PC-9 (cell line): ENCODE measurements at regions not wholly inside any gene's neighbourhood (a gene's known extent, or its start where the extent isn't known, plus 50 kb on each side); places are given as distances from the start of the nearest gene placed in this dataset.

Source experiments
- BruUV-seq: library from RNA; stranded (reverse); fragments of 400-500 nt; replicated peaks from 2 replicates; lab custom pipeline; 2021; lab: Mats Ljungman, UMichigan
- CTCF ChIA-PET: fragments of 300-600 bp; sonication (Branson Sonifier 250); formaldehyde crosslinking; loops from one replicate; lab custom pipeline; 2022; ENCODE audit warnings: antibody characterized with exemption; lab: Charles Lee
- POLR2A ChIA-PET: fragments of 300-600 bp; sonication (Branson Sonifier 250); formaldehyde crosslinking; loops from one replicate; lab custom pipeline; 2022; ENCODE audit warnings: antibody characterized with exemption; ENCODE audit not compliant: unreplicated experiment; lab: Charles Lee
- DNase-seq, 2 experiments: peaks; one replicate each; pipeline versions ENCODE4 v3.0.0 to v3.0.0-alpha.2; 2015 to 2022; ENCODE audit warnings: mixed read lengths in 1 of 2
- H2AFZ ChIP-seq: fragments of 200-600 bp; sonication (generic); 2 replicates; pipeline ENCODE4 v1.8.1; 2017; ENCODE audit warnings: antibody characterized with exemption
- H3F3A ChIP-seq: fragments of 200-600 bp; sonication (generic); 2 replicates; pipeline ENCODE4 v1.8.1; 2017; ENCODE audit warnings: antibody characterized with exemption, mild to moderate bottlenecking, low read depth; ENCODE audit not compliant: insufficient read depth
- H3K27ac ChIP-seq: fragments of 200-600 bp; sonication (generic); 2 replicates; pipeline ENCODE4 v1.6.1; 2016; ENCODE audit warnings: mixed run types
- H3K27me3 ChIP-seq: fragments of 200-600 bp; sonication (generic); 2 replicates; pipeline ENCODE4 v1.6.1; 2016; ENCODE audit warnings: low read depth, mixed run types; ENCODE audit not compliant: insufficient read depth
- H3K36me3 ChIP-seq: fragments of 200-600 bp; sonication (generic); 2 replicates; pipeline ENCODE4 v1.6.1; 2016; ENCODE audit warnings: low read depth, mixed run types
- H3K4me1 ChIP-seq: fragments of 200-600 bp; sonication (generic); replicated peaks from 2 replicates; pipeline ENCODE4 v1.6.1; 2016; ENCODE audit warnings: mixed run types; ENCODE audit not compliant: insufficient read depth
- H3K4me2 ChIP-seq: fragments of 200-600 bp; sonication (generic); 2 replicates; pipeline ENCODE4 v1.6.1; 2017; ENCODE audit warnings: mixed run types
- H3K4me3 ChIP-seq: fragments of 200-600 bp; sonication (generic); 2 replicates; pipeline ENCODE4 v1.6.1; 2016; ENCODE audit warnings: mixed run types
- H3K79me2 ChIP-seq: fragments of 200-600 bp; sonication (generic); 2 replicates; pipeline ENCODE4 v1.6.1; 2017; ENCODE audit warnings: low read depth, mixed run types
- H3K9me2 ChIP-seq: fragments of 200-600 bp; sonication (generic); 2 replicates; pipeline ENCODE4 v1.8.1; 2017; ENCODE audit warnings: mild to moderate bottlenecking; ENCODE audit not compliant: insufficient read depth
- H3K9me3 ChIP-seq: fragments of 200-600 bp; sonication (generic); 2 replicates; pipeline ENCODE4 v1.8.1; 2016; ENCODE audit warnings: low read depth; ENCODE audit not compliant: insufficient read depth
- H4K20me1 ChIP-seq: fragments of 200-600 bp; sonication (generic); 2 replicates; pipeline ENCODE4 v1.8.1; 2017; ENCODE audit not compliant: insufficient read depth
- EZH2 ChIP-seq: fragments of 200-600 bp; sonication (generic); IDR thresholded peaks from 2 replicates; pipeline ENCODE4 v1.8.0; 2017; ENCODE audit warnings: antibody characterized with exemption, low read depth
- intact Hi-C: fragments of 100-400 bp; cut with micrococcal nuclease; formaldehyde crosslinking; loops from one replicate; pipeline ENCODE4 v1.10.0; 2022; ENCODE audit not compliant: unreplicated experiment
- TF ChIP-seq, protein P1 (sequence below): fragments of 200-600 bp; sonication (generic); conservative IDR thresholded peaks from 2 replicates; pipeline ENCODE4 v1.6.1; 2017; ENCODE audit warnings: mixed run types, antibody characterized with exemption, mild to moderate bottlenecking, moderate library complexity

- no TSS peak for BruUV-seq
- no peak for TF ChIP-seq EZH2
- TF ChIP-seq, protein P1, sequence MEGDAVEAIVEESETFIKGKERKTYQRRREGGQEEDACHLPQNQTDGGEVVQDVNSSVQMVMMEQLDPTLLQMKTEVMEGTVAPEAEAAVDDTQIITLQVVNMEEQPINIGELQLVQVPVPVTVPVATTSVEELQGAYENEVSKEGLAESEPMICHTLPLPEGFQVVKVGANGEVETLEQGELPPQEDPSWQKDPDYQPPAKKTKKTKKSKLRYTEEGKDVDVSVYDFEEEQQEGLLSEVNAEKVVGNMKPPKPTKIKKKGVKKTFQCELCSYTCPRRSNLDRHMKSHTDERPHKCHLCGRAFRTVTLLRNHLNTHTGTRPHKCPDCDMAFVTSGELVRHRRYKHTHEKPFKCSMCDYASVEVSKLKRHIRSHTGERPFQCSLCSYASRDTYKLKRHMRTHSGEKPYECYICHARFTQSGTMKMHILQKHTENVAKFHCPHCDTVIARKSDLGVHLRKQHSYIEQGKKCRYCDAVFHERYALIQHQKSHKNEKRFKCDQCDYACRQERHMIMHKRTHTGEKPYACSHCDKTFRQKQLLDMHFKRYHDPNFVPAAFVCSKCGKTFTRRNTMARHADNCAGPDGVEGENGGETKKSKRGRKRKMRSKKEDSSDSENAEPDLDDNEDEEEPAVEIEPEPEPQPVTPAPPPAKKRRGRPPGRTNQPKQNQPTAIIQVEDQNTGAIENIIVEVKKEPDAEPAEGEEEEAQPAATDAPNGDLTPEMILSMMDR, result no peak
- H3K36me3 ChIP-seq, result no peaks in the 10 kb centered on the region
- H3K4me2 ChIP-seq, result no peak overlapping the region
- no peak overlapping the region for H3K27ac ChIP-seq
- H4K20me1 ChIP-seq, result no peaks in the 10 kb centered on the region
- intact Hi-C loops, result no loop called here
- H2AFZ ChIP-seq, result no peak overlapping the region
- ChIA-PET CTCF (no interaction called here), POLR2A (no interaction called here)
- DNase-seq, result no peak
- H3K4me1 ChIP-seq, result no peaks in the 10 kb centered on the region
- H3K4me3 ChIP-seq, result no peak overlapping the region
- H3K9me3 ChIP-seq, result peaks cover 17% of the 10 kb centered on the region; the same call in 1 of the 2 replicates
- no peaks in the 10 kb centered on the region for H3K9me2 ChIP-seq
- peaks cover 4% of the 10 kb centered on the region for H3K27me3 ChIP-seq
- no peaks in the 10 kb centered on the region for H3F3A ChIP-seq
- no peaks in the 10 kb centered on the region for H3K79me2 ChIP-seq
These were observed 78.2 kb upstream of the SLC24A4 start for GRCh38 chr14:92244805-92245204.

- no peak overlapping the region for H2AFZ ChIP-seq
- no TSS peak for BruUV-seq
- no peaks in the 10 kb centered on the region for H3F3A ChIP-seq
- H3K4me2 ChIP-seq, result no peak overlapping the region
- H4K20me1 ChIP-seq, result no peaks in the 10 kb centered on the region
- DNase-seq, result no peak
- no peaks in the 10 kb centered on the region for H3K9me2 ChIP-seq
- no peak overlapping the region for H3K4me3 ChIP-seq
- no peaks in the 10 kb centered on the region for H3K4me1 ChIP-seq
- no peaks in the 10 kb centered on the region for H3K79me2 ChIP-seq
- POLR2A ChIA-PET, result no interaction called here
- intact Hi-C loops, result no loop called here
- CTCF ChIA-PET, result no interaction called here
- H3K27me3 ChIP-seq, result peaks cover 16% of the 10 kb centered on the region
- no peak overlapping the region for H3K27ac ChIP-seq
- no peaks in the 10 kb centered on the region for H3K36me3 ChIP-seq
- H3K9me3 ChIP-seq, result peaks cover 17% of the 10 kb centered on the region; the same call in 1 of the 2 replicates
- TF ChIP-seq, protein P1, result no peak
- TF ChIP-seq EZH2, result no peak
These were observed 75.6 kb upstream of the SLC24A4 start for GRCh38 chr14:92247341-92247740.

DNA sequence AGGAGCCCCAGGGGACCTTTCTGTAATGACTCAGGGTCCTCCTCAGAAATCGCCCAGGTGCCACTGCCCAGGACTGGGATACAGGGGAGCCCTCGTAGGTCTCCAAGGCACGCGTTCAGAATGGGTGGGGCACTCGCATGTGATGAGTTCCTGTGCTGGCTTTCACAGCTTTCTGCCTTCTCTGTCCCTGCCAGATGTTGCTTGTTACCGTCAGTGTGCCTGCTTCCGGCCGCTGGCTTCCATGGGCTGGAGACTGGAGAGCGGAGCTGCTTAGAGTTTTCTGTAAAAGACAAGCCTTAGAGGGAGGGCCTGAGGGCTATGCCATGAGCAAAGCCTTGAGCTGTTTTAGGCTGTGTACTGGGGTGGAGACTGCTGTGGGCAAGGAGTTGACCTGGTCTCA is 75.0 kb upstream of the SLC24A4 start:
- Histone ChIP-seq H3K4me3 (no peak overlapping the region), H3K79me2 (no peaks in the 10 kb centered on the region), H4K20me1 (no peaks in the 10 kb centered on the region), H3K4me2 (no peak overlapping the region), H3K9me3 (peaks cover 17% of the 10 kb centered on the region; the same call in 1 of the 2 replicates), H3K9me2 (no peaks in the 10 kb centered on the region), H3K27me3 (peaks cover 16% of the 10 kb centered on the region), H3K4me1 (no peaks in the 10 kb centered on the region), H3K36me3 (no peaks in the 10 kb centered on the region), H2AFZ (no peak overlapping the region), H3K27ac (no peak overlapping the region), H3F3A (no peaks in the 10 kb centered on the region)
- CTCF ChIA-PET, result no interaction called here
- DNase-seq, result no peak
- intact Hi-C loops, result no loop called here
- POLR2A ChIA-PET, result no interaction called here
- no peak for TF ChIP-seq EZH2
- TF ChIP-seq, protein P1, result no peak
- no TSS peak for BruUV-seq
